ENCODE measurements at regions not wholly inside any gene's neighbourhood (a gene's known extent, or its start where the extent isn't known, plus 50 kb on each side); places are given as distances from the start of the nearest gene placed in this dataset.

DNA sequence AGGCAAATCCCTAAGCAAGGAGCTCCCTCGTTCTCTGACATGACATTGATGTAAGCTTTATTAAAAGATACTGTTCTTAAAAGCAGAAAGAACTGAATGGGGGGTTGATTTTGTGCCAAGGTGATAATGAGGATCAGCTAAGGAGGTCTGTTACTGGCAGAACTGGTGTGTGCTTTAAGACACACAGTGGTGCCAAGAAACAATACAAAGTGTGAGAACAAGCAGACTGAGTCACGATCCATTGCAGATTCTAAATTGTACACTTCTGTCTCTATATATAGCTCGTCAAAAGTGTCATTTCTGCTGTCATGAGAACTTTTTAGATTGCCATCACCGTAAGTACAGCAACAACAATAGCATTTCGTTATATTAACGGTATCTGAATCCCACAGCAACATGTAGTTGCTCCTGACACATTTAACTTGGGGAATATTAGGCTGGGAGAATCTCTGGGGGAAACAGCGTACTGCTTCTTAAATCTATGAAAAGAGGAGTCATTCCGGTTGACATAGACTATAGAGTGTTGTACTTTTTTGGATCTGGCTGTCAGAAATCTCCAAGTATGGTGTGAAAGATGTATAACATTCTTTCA is 151.3 kb upstream of the PRKD1 start:
- H3K4me1 ChIP-seq (ENCODE audit: control insufficient read depth, insufficient read depth, low read length) = no peaks in the 10 kb centered on the region
- no peak overlapping the region for H3K27ac ChIP-seq (ENCODE audit: low read depth, low read length)
- H3K27me3 ChIP-seq (ENCODE audit: control insufficient read depth, insufficient read depth, low read length) = no peaks in the 10 kb centered on the region
- no peak overlapping the region for H3K9ac ChIP-seq (ENCODE audit: low read length)
- H3K4me3 ChIP-seq (ENCODE audit: low read length) = no peak overlapping the region
- no peaks in the 10 kb centered on the region for H3K36me3 ChIP-seq (ENCODE audit: control insufficient read depth, insufficient read depth, low read length)

DNA sequence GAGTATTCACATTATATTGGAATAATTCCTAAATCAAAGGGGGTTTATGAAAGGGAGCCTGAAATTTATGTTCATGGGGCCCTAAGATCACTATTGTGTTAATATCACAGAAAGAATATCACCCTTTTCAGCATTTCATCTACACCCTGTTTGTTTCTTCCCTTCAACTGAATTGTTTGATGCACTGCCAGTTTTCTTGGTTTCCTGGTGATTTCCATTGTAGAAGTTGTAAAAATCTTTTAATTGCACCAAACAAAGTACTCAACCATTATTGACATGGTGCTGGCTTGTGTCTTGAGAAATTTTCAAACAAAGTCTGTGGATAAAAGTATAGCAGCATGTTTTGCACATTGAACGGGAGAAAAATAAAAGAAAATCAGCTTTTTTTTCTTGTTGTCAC is 154.8 kb upstream of the PRKD1 start:
- Histone ChIP-seq H3K27me3 (ENCODE audit: control insufficient read depth, insufficient read depth, low read length) (no peaks in the 10 kb centered on the region), H3K36me3 (ENCODE audit: control insufficient read depth, insufficient read depth, low read length) (no peaks in the 10 kb centered on the region), H3K4me1 (ENCODE audit: control insufficient read depth, insufficient read depth, low read length) (no peaks in the 10 kb centered on the region), H3K9ac (ENCODE audit: low read length) (no peak overlapping the region), H3K27ac (ENCODE audit: low read depth, low read length) (no peak overlapping the region), H3K4me3 (ENCODE audit: low read length) (no peak overlapping the region)

DNA sequence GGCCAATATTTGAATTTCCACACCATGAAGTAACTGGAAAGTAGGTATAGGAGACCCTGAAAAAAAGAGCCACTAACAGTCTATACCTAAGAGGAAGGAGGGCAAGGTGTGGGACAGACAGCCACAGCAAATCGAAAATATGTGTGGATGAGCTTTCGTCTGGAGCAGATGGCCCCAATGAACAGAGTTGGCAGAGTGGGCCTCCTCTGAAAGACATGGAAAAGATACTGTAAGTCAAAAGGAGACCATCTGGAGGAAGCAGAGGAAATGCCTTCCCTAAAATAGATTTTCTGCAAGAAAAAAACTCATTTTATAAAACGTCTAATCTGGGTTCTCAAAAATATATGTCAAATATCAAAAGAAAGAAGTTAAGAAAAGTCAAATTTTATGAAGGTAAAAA is 157.2 kb upstream of the PRKD1 start:
- H3K36me3 ChIP-seq (ENCODE audit: control insufficient read depth, insufficient read depth, low read length) = no peaks in the 10 kb centered on the region
- no peak overlapping the region for H3K9ac ChIP-seq (ENCODE audit: low read length)
- no peaks in the 10 kb centered on the region for H3K4me1 ChIP-seq (ENCODE audit: control insufficient read depth, insufficient read depth, low read length)
- no peak overlapping the region for H3K27ac ChIP-seq (ENCODE audit: low read depth, low read length)
- H3K4me3 ChIP-seq (ENCODE audit: low read length) = no peak overlapping the region
- no peaks in the 10 kb centered on the region for H3K27me3 ChIP-seq (ENCODE audit: control insufficient read depth, insufficient read depth, low read length)

DNA sequence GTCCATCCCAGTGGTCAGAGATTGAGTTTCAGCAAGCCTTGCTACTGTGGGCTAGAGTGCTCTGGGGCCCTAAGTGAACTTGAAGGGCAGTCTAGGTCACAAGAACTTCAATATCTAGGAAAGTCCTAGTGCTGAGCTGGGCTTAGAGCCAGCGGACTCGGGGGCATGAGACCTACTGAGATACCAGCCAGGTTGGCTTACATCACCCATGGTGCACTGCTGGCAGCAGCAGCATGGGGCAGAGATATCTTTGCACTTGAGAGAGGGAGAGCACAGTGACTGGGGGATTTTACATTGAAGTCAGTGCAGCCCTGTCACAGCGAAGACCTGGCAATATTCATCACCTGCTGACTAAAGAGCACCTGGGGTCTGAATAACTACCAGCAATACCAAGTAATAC is 158.3 kb upstream of the PRKD1 start:
- Histone ChIP-seq H3K36me3 (ENCODE audit: control insufficient read depth, insufficient read depth, low read length) (no peaks in the 10 kb centered on the region), H3K27me3 (ENCODE audit: control insufficient read depth, insufficient read depth, low read length) (no peaks in the 10 kb centered on the region), H3K9ac (ENCODE audit: low read length) (no peak overlapping the region), H3K4me3 (ENCODE audit: low read length) (no peak overlapping the region), H3K4me1 (ENCODE audit: control insufficient read depth, insufficient read depth, low read length) (no peaks in the 10 kb centered on the region), H3K27ac (ENCODE audit: low read depth, low read length) (no peak overlapping the region)

- Histone ChIP-seq H3K9ac (ENCODE audit: low read length) (no peak overlapping the region), H3K4me3 (ENCODE audit: low read length) (no peak overlapping the region), H3K27me3 (ENCODE audit: control insufficient read depth, insufficient read depth, low read length) (no peaks in the 10 kb centered on the region), H3K27ac (ENCODE audit: low read depth, low read length) (no peak overlapping the region), H3K4me1 (ENCODE audit: control insufficient read depth, insufficient read depth, low read length) (no peaks in the 10 kb centered on the region), H3K36me3 (ENCODE audit: control insufficient read depth, insufficient read depth, low read length) (no peaks in the 10 kb centered on the region)
Measured at GRCh38 chr14:30088620-30089019, 161.0 kb upstream of the PRKD1 start.

- Histone ChIP-seq H3K27me3 (ENCODE audit: control insufficient read depth, insufficient read depth, low read length) (no peaks in the 10 kb centered on the region), H3K36me3 (ENCODE audit: control insufficient read depth, insufficient read depth, low read length) (no peaks in the 10 kb centered on the region), H3K9ac (ENCODE audit: low read length) (no peak overlapping the region), H3K27ac (ENCODE audit: low read depth, low read length) (no peak overlapping the region), H3K4me1 (ENCODE audit: control insufficient read depth, insufficient read depth, low read length) (no peaks in the 10 kb centered on the region), H3K4me3 (ENCODE audit: low read length) (no peak overlapping the region)
Measured at GRCh38 chr14:30108975-30109700, 181.5 kb upstream of the PRKD1 start.

GRCh38 chr14:30114051-30114450 is 186.4 kb upstream of the PRKD1 start:
- Histone ChIP-seq H3K36me3 (ENCODE audit: control insufficient read depth, insufficient read depth, low read length) (no peaks in the 10 kb centered on the region), H3K4me1 (ENCODE audit: control insufficient read depth, insufficient read depth, low read length) (no peaks in the 10 kb centered on the region), H3K9ac (ENCODE audit: low read length) (no peak overlapping the region), H3K27ac (ENCODE audit: low read depth, low read length) (no peak overlapping the region), H3K4me3 (ENCODE audit: low read length) (no peak overlapping the region), H3K27me3 (ENCODE audit: control insufficient read depth, insufficient read depth, low read length) (no peaks in the 10 kb centered on the region)

DNA sequence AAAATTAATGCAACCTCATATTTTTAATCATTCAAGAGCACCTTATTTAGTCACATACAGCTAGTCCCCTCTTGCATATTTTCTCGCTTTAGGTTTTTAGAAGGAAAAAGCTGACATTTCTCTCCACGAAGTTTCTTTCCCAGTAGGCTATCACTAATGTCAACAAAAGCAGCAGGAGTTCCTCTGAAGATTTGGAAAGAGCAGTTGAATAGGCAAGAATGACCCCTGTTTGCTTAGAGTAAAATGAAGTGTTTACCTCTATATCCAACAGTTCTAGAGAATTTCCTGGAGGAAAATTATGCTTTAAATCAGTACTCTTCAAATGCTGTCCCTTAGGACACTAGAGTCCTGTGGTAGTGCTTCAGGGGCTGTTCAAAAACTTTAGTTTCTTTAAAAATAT is 188.1 kb upstream of the PRKD1 start:
- H3K9ac ChIP-seq (ENCODE audit: low read length) = no peak overlapping the region
- no peak overlapping the region for H3K27ac ChIP-seq (ENCODE audit: low read depth, low read length)
- no peaks in the 10 kb centered on the region for H3K4me1 ChIP-seq (ENCODE audit: control insufficient read depth, insufficient read depth, low read length)
- H3K27me3 ChIP-seq (ENCODE audit: control insufficient read depth, insufficient read depth, low read length) = no peaks in the 10 kb centered on the region
- no peaks in the 10 kb centered on the region for H3K36me3 ChIP-seq (ENCODE audit: control insufficient read depth, insufficient read depth, low read length)
- H3K4me3 ChIP-seq (ENCODE audit: low read length) = no peak overlapping the region

- no peaks in the 10 kb centered on the region for H3K36me3 ChIP-seq (ENCODE audit: control insufficient read depth, insufficient read depth, low read length)
- no peaks in the 10 kb centered on the region for H3K27me3 ChIP-seq (ENCODE audit: control insufficient read depth, insufficient read depth, low read length)
- H3K9ac ChIP-seq (ENCODE audit: low read length) = no peak overlapping the region
- H3K4me3 ChIP-seq (ENCODE audit: low read length) = no peak overlapping the region
- H3K27ac ChIP-seq (ENCODE audit: low read depth, low read length) = no peak overlapping the region
- no peaks in the 10 kb centered on the region for H3K4me1 ChIP-seq (ENCODE audit: control insufficient read depth, insufficient read depth, low read length)
Measured at GRCh38 chr14:30118992-30119640, 191.5 kb upstream of the PRKD1 start.

GRCh38 chr14:30125322-30125979 is 197.8 kb upstream of the PRKD1 start:
- no peaks in the 10 kb centered on the region for H3K36me3 ChIP-seq (ENCODE audit: control insufficient read depth, insufficient read depth, low read length)
- no peak overlapping the region for H3K4me3 ChIP-seq (ENCODE audit: low read length)
- no peaks in the 10 kb centered on the region for H3K27me3 ChIP-seq (ENCODE audit: control insufficient read depth, insufficient read depth, low read length)
- H3K4me1 ChIP-seq (ENCODE audit: control insufficient read depth, insufficient read depth, low read length) = no peaks in the 10 kb centered on the region
- no peak overlapping the region for H3K27ac ChIP-seq (ENCODE audit: low read depth, low read length)
- H3K9ac ChIP-seq (ENCODE audit: low read length) = no peak overlapping the region

DNA sequence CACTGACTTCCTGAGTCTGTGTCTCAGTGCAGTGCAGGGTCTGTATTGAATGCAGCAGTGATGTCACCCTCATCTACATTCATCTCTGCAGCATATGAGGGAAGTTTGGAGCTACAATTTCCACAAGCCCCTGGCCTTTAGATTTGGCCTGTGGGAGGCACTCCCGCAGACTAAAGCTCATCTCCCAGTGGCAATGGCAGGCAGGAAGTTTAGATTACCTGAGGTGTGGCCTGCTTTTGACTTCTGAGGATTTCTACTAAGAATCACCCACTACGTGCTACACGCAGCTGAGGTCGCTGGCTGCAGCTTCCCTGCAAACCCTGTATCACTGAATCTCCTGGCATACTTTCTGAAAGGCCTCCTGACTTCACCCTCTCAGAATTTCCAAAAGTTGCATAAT is 202.2 kb upstream of the PRKD1 start:
- Histone ChIP-seq H3K27ac (ENCODE audit: low read depth, low read length) (no peak overlapping the region), H3K4me1 (ENCODE audit: control insufficient read depth, insufficient read depth, low read length) (no peaks in the 10 kb centered on the region), H3K36me3 (ENCODE audit: control insufficient read depth, insufficient read depth, low read length) (no peaks in the 10 kb centered on the region)

GRCh38 chr14:30131581-30132097 is 204.0 kb upstream of the PRKD1 start:
- no peak overlapping the region for H3K4me3 ChIP-seq (ENCODE audit: low read length)
- no peak overlapping the region for H3K9ac ChIP-seq (ENCODE audit: low read length)
- no peak overlapping the region for H3K27ac ChIP-seq (ENCODE audit: low read depth, low read length)

More for the DNA sequence above, 202.2 kb upstream of the PRKD1 start:
- no peak overlapping the region for H3K9ac ChIP-seq (ENCODE audit: low read length)
- no peaks in the 10 kb centered on the region for H3K27me3 ChIP-seq (ENCODE audit: control insufficient read depth, insufficient read depth, low read length)
- no peak overlapping the region for H3K4me3 ChIP-seq (ENCODE audit: low read length)

More at GRCh38 chr14:30131581-30132097, 204.0 kb upstream of the PRKD1 start:
- no peaks in the 10 kb centered on the region for H3K4me1 ChIP-seq (ENCODE audit: control insufficient read depth, insufficient read depth, low read length)
- no peaks in the 10 kb centered on the region for H3K36me3 ChIP-seq (ENCODE audit: control insufficient read depth, insufficient read depth, low read length)
- H3K27me3 ChIP-seq (ENCODE audit: control insufficient read depth, insufficient read depth, low read length) = no peaks in the 10 kb centered on the region
